ENCODE measurements at regions not wholly inside any gene's neighbourhood (a gene's known extent, or its start where the extent isn't known, plus 50 kb on each side); places are given as distances from the start of the nearest gene placed in this dataset.

DNA sequence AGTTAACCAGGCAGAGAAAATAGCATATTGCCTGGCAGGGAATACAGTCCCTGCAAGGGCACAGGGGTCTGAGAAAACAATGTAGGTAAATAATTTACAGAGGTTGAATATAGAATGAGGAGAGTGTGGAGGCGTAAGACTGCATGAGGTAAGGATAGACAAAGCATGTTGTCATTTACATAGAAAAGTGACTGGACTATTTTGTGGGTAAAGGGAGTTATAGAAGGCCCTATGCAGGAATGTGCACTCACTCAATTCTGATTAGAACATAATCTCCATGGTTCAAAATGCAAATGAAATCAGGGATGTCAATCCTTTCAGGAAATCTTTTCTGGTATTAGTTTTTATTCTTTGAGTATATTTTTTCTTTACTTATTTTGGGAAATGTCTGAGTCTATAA is 285.7 kb upstream of the SALL1 start:
- intact Hi-C loops (cut with DNase I), result no loop called here
- no peaks in the 10 kb centered on the region for H3K4me1 ChIP-seq
- H3K27me3 ChIP-seq, result peaks cover 0 to 26% of the 10 kb centered on the region in 2 donors
- TF ChIP-seq, protein P1, sequence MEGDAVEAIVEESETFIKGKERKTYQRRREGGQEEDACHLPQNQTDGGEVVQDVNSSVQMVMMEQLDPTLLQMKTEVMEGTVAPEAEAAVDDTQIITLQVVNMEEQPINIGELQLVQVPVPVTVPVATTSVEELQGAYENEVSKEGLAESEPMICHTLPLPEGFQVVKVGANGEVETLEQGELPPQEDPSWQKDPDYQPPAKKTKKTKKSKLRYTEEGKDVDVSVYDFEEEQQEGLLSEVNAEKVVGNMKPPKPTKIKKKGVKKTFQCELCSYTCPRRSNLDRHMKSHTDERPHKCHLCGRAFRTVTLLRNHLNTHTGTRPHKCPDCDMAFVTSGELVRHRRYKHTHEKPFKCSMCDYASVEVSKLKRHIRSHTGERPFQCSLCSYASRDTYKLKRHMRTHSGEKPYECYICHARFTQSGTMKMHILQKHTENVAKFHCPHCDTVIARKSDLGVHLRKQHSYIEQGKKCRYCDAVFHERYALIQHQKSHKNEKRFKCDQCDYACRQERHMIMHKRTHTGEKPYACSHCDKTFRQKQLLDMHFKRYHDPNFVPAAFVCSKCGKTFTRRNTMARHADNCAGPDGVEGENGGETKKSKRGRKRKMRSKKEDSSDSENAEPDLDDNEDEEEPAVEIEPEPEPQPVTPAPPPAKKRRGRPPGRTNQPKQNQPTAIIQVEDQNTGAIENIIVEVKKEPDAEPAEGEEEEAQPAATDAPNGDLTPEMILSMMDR (IDR thresholded peaks at IDR 0.05), result no peak
- DNase-seq, result no peak
- ATAC-seq, result no peak
- no peak overlapping the region for H3K27ac ChIP-seq
- H3K36me3 ChIP-seq, result no peaks in the 10 kb centered on the region
- H3K4me3 ChIP-seq, result no peak overlapping the region
- no peaks in the 10 kb centered on the region for H3K9me3 ChIP-seq

DNA sequence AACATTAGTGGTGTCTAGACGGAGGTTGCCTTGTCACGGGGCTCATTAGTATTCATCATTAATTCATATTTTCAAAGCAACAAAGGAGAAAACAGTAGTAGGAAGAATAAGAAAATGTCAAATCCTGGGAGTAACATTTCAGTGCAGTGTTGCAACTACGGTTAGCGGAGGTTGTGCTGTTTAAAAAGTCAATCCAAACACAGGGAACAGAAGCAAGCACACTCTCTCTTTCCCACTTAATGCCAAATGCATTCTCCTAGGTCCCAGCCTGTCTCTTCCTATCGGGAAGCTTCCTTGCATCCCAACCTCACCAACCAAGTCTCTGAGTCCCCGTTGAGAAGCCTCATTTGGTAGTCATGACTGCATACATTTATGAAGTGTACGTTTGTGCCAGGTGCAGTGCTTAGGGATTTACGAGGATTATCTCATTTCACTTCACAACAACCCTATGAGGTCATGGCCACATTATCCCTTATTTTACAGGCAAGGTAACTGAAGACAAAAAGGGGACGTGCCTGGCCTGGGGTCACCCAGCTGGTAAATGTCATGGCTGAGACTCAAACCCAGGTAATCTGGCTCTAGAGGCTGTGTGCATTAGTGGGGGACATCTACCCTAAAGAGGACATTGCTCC is 283.6 kb upstream of the SALL1 start:
- Histone ChIP-seq H3K27ac (no peak overlapping the region), H3K4me1 (no peaks in the 10 kb centered on the region), H3K27me3 (peaks cover 0 to 10% of the 10 kb centered on the region in 2 donors), H3K36me3 (no peaks in the 10 kb centered on the region), H3K9me3 (no peaks in the 10 kb centered on the region), H3K4me3 (no peak overlapping the region)
- intact Hi-C loops (cut with DNase I), result no loop called here
- ATAC-seq, result no peak
- DNase-seq, result no peak
- TF ChIP-seq, protein P1 (IDR thresholded peaks at IDR 0.05), result no peak

DNA sequence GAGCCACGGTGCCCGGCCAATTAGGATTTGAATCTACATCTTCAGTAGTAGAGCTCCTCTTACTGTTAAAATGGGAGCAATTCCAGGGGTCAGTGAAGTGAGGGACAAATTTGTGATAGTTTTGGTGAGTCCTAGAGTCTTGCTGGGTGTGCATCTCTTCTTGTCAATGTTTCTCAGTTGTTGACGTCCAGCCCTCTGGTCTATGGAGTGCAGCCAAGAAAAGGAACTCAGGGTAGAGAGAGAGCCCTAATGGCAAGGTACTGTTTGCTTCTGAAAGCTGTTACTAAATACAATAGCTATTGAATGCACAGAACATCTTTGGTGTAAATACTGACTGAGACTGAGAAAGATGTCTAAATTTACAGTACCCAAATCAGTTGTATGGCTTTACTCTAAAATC is 282.5 kb upstream of the SALL1 start:
- TF ChIP-seq, protein P1 (IDR thresholded peaks at IDR 0.05), result no peak
- ATAC-seq (no peak), DNase-seq (no peak)
- no peaks in the 10 kb centered on the region for H3K27me3 ChIP-seq
- no peaks in the 10 kb centered on the region for H3K4me1 ChIP-seq
- no peaks in the 10 kb centered on the region for H3K36me3 ChIP-seq
- no peaks in the 10 kb centered on the region for H3K9me3 ChIP-seq
- no peak overlapping the region for H3K27ac ChIP-seq
- H3K4me3 ChIP-seq, result no peak overlapping the region
- intact Hi-C loops (cut with DNase I), result no loop called here

DNA sequence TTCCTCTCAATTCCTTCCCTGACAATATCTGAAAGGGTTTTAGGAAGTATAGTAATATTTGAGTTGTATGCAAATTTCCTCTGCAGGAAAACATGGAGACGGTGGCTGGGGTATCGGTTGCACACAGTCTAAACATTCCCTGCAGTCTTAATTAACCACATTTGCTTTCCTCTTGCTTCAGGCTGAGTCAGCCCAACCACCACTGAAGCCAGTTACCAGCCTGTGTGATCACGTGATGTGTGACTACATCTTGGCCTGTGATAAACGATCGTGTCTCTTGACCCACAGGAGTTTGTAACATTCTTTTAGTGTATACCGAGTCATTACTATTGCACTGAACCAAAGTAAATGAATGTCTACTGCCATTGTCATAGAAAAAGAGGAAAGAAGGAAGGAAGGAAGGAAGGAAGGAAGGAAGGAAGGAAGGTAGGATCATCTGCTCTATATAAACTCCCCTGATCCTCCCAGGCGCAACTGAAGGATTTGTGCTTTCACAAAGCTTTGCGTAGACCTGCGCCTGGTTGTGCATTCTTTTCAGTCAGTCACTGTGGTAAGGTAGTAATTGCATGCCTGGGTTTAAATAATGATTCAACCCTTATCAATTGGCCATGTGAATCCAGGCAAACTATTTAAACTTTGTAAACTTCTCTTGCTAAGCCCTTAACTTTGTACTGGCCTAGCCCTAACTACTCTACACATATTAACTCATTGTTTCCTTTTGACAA is 280.6 kb upstream of the SALL1 start:
- no peak for DNase-seq

More for the DNA sequence above, 280.6 kb upstream of the SALL1 start:
- Histone ChIP-seq H3K27me3 (no peaks in the 10 kb centered on the region), H3K27ac (no peak overlapping the region), H3K36me3 (no peaks in the 10 kb centered on the region), H3K4me3 (no peak overlapping the region), H3K9me3 (no peaks in the 10 kb centered on the region), H3K4me1 (no peaks in the 10 kb centered on the region)
- peak; percentile 17 for ATAC-seq
- TF ChIP-seq, protein P1 (IDR thresholded peaks at IDR 0.05), result no peak
- intact Hi-C loops (cut with DNase I), result no loop called here
